HG03521 (cell line): ENCODE measurements at regions not wholly inside any gene's neighbourhood (a gene's known extent, or its start where the extent isn't known, plus 50 kb on each side); places are given as distances from the start of the nearest gene placed in this dataset.

ENCODE experiments used
- ATAC-seq: cut with Tn5 transposase; IDR thresholded peaks from one replicate; pipeline ENCODE4 v1.9.1; 2021; ENCODE audit warnings: mild to moderate bottlenecking, moderate library complexity; ENCODE audit not compliant: unreplicated experiment

DNA sequence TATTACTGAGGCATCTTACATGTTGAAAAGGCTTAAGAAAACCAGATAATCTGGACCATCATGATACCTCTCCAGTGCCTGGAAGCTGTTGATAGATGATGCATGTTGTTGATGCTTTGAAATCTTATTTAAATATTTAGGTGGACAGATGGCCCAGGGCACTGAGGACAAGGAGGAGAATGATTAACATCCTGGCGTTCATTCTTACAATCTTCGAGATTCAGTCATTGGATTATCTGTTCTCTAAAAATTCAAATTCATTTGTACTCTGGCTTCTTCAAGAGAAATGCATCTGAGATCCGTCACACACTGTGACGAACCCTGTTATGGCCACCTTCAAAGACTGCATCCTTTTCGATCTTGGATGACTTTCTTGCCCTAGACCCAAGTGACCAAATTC, 121.3 kb upstream of the IGF1 start:
- ATAC-seq = no peak

GRCh38 chr12:102596687-102597086, 116.3 kb upstream of the IGF1 start:
- ATAC-seq = no peak

DNA sequence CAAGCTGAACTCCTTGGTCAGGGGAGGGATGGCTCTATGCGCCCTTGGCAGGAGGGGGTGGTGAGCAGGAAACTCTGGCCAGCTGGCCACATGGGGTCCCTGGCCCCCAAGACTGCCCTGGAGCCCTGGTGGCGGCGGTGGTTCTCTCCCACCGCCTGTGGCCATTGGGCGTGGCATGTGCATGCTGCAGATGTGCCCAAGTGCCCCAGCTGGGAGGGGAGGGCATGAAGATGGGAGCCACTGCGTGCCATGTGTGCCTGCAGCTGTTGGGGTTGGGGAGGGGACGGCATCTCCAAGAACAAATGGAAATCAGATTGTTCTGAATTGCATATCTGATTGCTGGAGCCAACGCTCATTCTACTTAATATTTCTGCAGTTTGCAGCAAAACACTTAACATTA, 115.7 kb upstream of the IGF1 start:
- no peak for ATAC-seq

- no peak for ATAC-seq
Measured at GRCh38 chr12:102595315-102595714, 115.0 kb upstream of the IGF1 start.

- ATAC-seq = no peak
Measured at GRCh38 chr12:102593134-102593533, 112.8 kb upstream of the IGF1 start.

DNA sequence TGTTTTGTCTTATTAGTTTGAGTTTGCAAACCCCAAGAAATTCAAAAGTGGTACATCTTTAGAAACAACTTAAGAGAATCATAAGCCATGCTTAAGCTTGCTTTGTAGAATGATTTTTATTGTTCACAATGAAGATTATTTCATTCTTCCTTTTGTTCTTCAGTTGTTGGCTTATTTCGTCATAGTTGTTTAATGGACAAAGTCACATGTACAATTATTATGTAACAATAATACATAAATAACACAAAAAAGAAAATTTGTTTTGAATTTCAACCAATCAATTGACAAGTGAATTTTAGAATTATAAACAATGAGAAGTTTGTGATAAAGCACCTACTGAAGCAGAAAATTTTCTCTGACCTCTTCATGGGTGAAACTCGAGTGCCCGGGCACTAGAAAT, 111.8 kb upstream of the IGF1 start:
- ATAC-seq = no peak

GRCh38 chr12:102573237-102573636, 92.9 kb upstream of the IGF1 start:
- no peak for ATAC-seq

DNA sequence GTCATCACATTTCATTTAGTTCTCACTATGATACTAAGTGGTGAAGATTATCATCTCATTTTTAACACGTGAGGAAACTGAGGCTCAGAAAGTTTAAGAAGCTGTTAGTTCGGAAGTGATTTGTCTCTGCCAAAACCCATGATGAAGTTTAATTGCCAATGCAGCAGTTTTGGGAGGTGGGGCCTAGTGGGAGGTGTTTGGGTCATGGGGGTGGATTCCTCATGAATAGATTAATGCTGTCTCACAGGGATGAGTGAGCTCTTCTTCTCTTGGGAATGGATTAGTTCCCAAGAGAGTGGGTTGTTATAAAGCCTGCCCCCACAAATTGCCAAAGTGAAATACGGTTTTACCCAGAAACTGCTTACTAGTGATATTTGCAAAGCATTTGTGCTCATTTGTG, 91.5 kb upstream of the IGF1 start:
- no peak for ATAC-seq

- no peak for ATAC-seq
Measured at GRCh38 chr12:102570256-102570655, 89.9 kb upstream of the IGF1 start.

- ATAC-seq = no peak
Measured at GRCh38 chr12:102569803-102570202, 89.4 kb upstream of the IGF1 start.

GRCh38 chr12:102568276-102568675, 87.9 kb upstream of the IGF1 start:
- no peak for ATAC-seq

- no peak for ATAC-seq
Measured at GRCh38 chr12:102567031-102567985, 86.9 kb upstream of the IGF1 start.

DNA sequence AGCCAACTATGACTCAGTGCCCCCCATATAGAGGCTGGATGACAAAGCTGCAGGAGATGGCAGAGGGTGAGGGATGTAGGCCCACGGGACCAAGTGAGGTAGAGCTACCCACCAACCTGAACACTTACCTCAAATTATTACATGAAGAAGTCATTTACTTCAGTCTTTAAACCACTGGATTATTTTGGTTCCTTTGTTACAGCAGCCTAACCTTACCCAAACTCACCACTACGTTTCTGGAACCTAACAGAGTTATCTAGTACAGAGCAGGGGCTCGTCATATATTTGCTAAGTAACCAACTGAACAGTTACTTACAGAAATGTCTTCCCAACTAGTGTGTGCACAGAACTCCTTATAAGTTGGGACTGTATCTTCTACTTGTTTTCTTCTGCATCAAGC, 85.2 kb upstream of the IGF1 start:
- ATAC-seq = no peak

DNA sequence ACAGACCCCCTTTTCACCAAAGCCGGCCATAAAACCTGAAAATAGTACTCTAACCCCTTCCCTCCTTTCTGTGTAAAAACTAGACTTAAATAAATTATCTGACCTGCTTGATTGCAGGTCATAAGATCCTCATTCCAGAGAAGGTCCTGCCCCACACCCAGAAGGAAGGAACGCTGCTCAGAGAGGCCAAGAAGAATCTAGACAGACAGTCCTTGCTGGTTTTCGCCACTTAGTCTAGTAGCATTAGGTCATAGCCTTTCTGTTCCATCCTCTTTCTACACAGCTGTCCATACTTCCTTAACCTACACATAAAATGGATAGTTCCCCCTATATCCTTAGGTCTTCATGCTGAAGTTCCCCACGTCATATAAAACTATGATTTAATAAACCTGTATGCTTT, 83.7 kb upstream of the IGF1 start:
- no peak for ATAC-seq

GRCh38 chr12:102562836-102563425, 82.6 kb upstream of the IGF1 start:
- ATAC-seq = no peak

- no peak for ATAC-seq
Measured at GRCh38 chr12:102551186-102551585, 70.8 kb upstream of the IGF1 start.

GRCh38 chr12:102549691-102550090, 69.3 kb upstream of the IGF1 start:
- no peak for ATAC-seq

GRCh38 chr12:102548543-102548942, 68.2 kb upstream of the IGF1 start:
- no peak for ATAC-seq

- ATAC-seq = no peak
Measured at GRCh38 chr12:102543494-102544485, 63.4 kb upstream of the IGF1 start.

DNA sequence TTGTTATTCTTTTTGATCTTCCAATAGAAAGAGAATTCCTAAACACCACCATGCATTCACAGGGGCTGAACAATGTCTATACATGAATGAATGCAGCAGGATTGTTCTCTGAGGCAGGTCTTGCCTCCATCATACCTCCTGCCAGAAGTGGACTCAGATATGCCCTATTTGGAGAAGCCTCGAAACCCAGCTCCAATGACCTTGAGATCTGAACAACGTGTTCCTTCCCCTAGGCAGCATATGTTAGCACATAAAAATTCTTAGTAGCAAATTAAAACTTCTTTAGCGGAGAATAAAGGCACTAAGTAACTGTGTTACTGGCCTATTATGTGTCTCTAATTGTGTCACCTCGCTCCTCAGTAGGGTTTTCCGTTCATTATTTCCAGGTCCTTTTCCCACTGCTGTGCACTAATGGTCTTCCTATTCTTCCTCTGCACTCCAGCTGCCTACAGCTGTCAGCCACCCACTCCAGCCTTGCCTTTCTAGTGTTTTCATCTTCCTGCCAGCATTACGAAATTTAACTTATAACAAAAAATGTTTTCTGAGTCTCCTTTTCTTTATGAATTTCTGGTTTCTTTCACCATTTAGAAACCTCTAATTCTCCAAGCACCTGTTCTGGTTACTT, 62.6 kb upstream of the IGF1 start:
- ATAC-seq = no peak
